ENCODE measurements at regions not wholly inside any gene's neighbourhood (a gene's known extent, or its start where the extent isn't known, plus 50 kb on each side); places are given as distances from the start of the nearest gene placed in this dataset.

GRCh38 chr5:84535281-84535680, 150.6 kb upstream of the EDIL3 start:
- FAIRE-seq (no peak), DNase-seq (ENCODE audit: insufficient read length, low spot score) (no peak)
- no peak for TF ChIP-seq CTCF (IDR thresholded peaks at IDR 0.05; ENCODE audit: insufficient read depth, missing control alignments)

GRCh38 chr5:84524491-84524890, 139.8 kb upstream of the EDIL3 start:
- TF ChIP-seq CTCF (IDR thresholded peaks at IDR 0.05; ENCODE audit: insufficient read depth, missing control alignments): no peak
- DNase-seq (ENCODE audit: insufficient read length, low spot score) (no peak), FAIRE-seq (no peak)

GRCh38 chr5:84518862-84519261, 134.2 kb upstream of the EDIL3 start:
- DNase-seq (ENCODE audit: insufficient read length, low spot score): no peak
- no peak for FAIRE-seq
- no peak for TF ChIP-seq CTCF (IDR thresholded peaks at IDR 0.05; ENCODE audit: insufficient read depth, missing control alignments)

- DNase-seq (ENCODE audit: insufficient read length, low spot score) (no peak), FAIRE-seq (no peak)
- TF ChIP-seq CTCF (IDR thresholded peaks at IDR 0.05; ENCODE audit: insufficient read depth, missing control alignments): no peak
Observed at GRCh38 chr5:84518370-84518769, 133.7 kb upstream of the EDIL3 start.

GRCh38 chr5:84506625-84507024, 121.9 kb upstream of the EDIL3 start:
- DNase-seq (ENCODE audit: insufficient read length, low spot score): no peak
- TF ChIP-seq CTCF (IDR thresholded peaks at IDR 0.05; ENCODE audit: insufficient read depth, missing control alignments): no peak
- FAIRE-seq: no peak

- TF ChIP-seq CTCF (IDR thresholded peaks at IDR 0.05; ENCODE audit: insufficient read depth, missing control alignments): no peak
- FAIRE-seq (no peak), DNase-seq (ENCODE audit: insufficient read length, low spot score) (no peak)
Observed at GRCh38 chr5:84494453-84494852, 109.8 kb upstream of the EDIL3 start.

GRCh38 chr5:84487963-84488362, 103.3 kb upstream of the EDIL3 start:
- TF ChIP-seq CTCF (IDR thresholded peaks at IDR 0.05; ENCODE audit: insufficient read depth, missing control alignments): no peak
- FAIRE-seq: no peak
- DNase-seq (ENCODE audit: insufficient read length, low spot score): no peak
